Ishikawa (cell line): ENCODE measurements at regions not wholly inside any gene's neighbourhood (a gene's known extent, or its start where the extent isn't known, plus 50 kb on each side); places are given as distances from the start of the nearest gene placed in this dataset.

ENCODE experiments used
- EP300 ChIP-seq: IDR thresholded peaks from 2 replicates; pipeline ENCODE4 v1.6.1; 2012; ENCODE audit warnings: borderline replicate concordance
- TAF1 ChIP-seq: IDR thresholded peaks from 2 replicates; pipeline ENCODE4 v1.6.1; 2012; ENCODE audit warnings: low read depth, mild to moderate bottlenecking
- TEAD4 ChIP-seq: IDR thresholded peaks from 2 replicates; pipeline ENCODE4 v1.6.1; 2012
- TF ChIP-seq, protein P1 (sequence below): IDR thresholded peaks from 2 replicates; pipeline ENCODE4 v1.6.1; 2012

DNA sequence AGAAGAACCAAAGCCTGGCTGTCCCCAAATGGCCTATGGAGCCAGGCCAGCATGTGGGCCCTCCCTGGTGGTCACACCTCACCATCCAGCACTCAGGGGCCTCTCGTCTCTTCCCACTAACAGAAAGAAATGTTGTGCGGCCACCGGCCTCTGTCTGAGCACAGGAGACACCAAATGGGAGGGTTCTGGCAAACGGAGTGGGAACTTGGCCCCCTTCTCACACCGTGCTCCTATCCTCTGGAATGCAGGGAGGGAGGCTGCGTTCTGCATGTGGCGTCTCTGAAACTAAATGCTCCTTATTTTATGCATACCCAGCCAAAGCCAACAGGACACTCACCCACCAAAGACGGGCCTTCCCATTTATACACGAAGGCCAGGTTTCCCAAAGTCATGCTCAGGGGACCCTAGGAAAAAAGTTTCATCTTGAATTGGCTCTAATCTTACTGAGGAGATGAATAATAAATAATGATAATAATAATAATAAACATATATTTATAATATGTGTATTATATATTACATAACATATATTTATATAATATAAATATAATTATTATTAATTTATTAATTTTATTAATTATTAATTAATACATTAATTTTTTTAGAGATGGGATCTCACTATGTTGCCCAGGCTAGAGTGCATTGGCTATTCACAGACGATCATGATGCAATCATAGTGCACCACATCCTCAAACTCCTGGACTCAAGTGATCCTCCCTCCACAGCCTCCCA lies 102.4 kb downstream of the FOXF2 start:
- TF ChIP-seq, protein P1, sequence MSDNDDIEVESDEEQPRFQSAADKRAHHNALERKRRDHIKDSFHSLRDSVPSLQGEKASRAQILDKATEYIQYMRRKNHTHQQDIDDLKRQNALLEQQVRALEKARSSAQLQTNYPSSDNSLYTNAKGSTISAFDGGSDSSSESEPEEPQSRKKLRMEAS, result no peak
- TF ChIP-seq TAF1 (no peak), EP300 (no peak), TEAD4 (no peak)
